GM12878 (cell line): ENCODE measurements at regions not wholly inside any gene's neighbourhood (a gene's known extent, or its start where the extent isn't known, plus 50 kb on each side); places are given as distances from the start of the nearest gene placed in this dataset.

Experiments
- ATAC-seq: fragments of 200-7000 bp; cut with Tn5 transposase; 3 replicates; pipeline ENCODE4 v1.9.1; 2020; ENCODE audit warnings: mild to moderate bottlenecking, moderate library complexity
- BruUV-seq: library from RNA; stranded (reverse); fragments of 400-500 nt; replicated peaks from 2 replicates; lab custom pipeline; 2021; lab: Mats Ljungman, UMichigan
- CTCF ChIA-PET: fragments of 300-600 bp; sonication (Branson Sonifier 250); formaldehyde crosslinking; extraction: SDS; loops from one replicate; lab custom pipeline; 2021; ENCODE audit warnings: inconsistent platforms; lab: Yijun Ruan, JAX
- POLR2A ChIA-PET: fragments of 350-600 bp; formaldehyde crosslinking; extraction: SDS; loops from one replicate; lab custom pipeline; 2021; ENCODE audit warnings: inconsistent platforms; lab: Charles Lee
- RAD21 ChIA-PET: fragments of 300-600 bp; sonication (Branson Sonifier 250); formaldehyde crosslinking; loops from one replicate; lab custom pipeline; 2023; ENCODE audit warnings: antibody characterized with exemption; ENCODE audit not compliant: unreplicated experiment; lab: Charles Lee
- SMC1A ChIA-PET: fragments of 300-600 bp; sonication (Branson Sonifier 250); formaldehyde crosslinking; loops from one replicate; lab custom pipeline; 2023; ENCODE audit not compliant: unreplicated experiment, uncharacterized antibody; lab: Charles Lee
- DNase-seq: peaks from one replicate; pipeline ENCODE4 v3.0.0-alpha.2; 2011; ENCODE audit warnings: low read depth, low spot score
- FAIRE-seq: peaks from 3 replicates; lab custom pipeline; 2011; peaks lifted over from hg19 to GRCh38; lab: Jason Lieb, UNC
- H2AFZ ChIP-seq: 2 replicates; pipeline ENCODE4 v1.6.0; 2011; ENCODE audit warnings: low read depth, low read length, control low read depth; ENCODE audit not compliant: control insufficient read depth
- H3K27ac ChIP-seq: 2 replicates; pipeline ENCODE4 v1.5.1; 2011; ENCODE audit warnings: control low read depth; ENCODE audit not compliant: control insufficient read depth, insufficient read depth
- H3K27me3 ChIP-seq, 2 experiments: replicated peaks in 1 of 2; 2 replicates each; pipeline versions ENCODE4 v1.6.0 to v1.6.1; 2011; ENCODE audit warnings: low read length in 1 of 2; ENCODE audit not compliant: control insufficient read depth in 2 of 2, insufficient read depth in 2 of 2
- H3K36me3 ChIP-seq, 2 experiments: 2 replicates each; pipeline ENCODE4 v1.5.1; 2011; ENCODE audit warnings: low read length in 1 of 2; ENCODE audit not compliant: control insufficient read depth in 2 of 2, insufficient read depth in 2 of 2
- H3K4me1 ChIP-seq: 2 replicates; pipeline ENCODE4 v1.6.1; 2011; ENCODE audit warnings: mild to moderate bottlenecking, low read length, moderate library complexity, mixed read lengths; ENCODE audit not compliant: control insufficient read depth, insufficient read depth
- H3K4me2 ChIP-seq: 2 replicates; pipeline ENCODE4 v1.6.0; 2011; ENCODE audit warnings: control low read depth; ENCODE audit not compliant: control insufficient read depth, insufficient read depth
- H3K4me3 ChIP-seq: fragments of 200-600 bp; sonication (generic); 2 replicates; pipeline ENCODE4 v1.5.1; 2016
- H3K79me2 ChIP-seq: 2 replicates; pipeline ENCODE4 v1.6.0; 2011; ENCODE audit warnings: low read length; ENCODE audit not compliant: control insufficient read depth, insufficient read depth
- H3K9ac ChIP-seq: 2 replicates; pipeline ENCODE4 v1.8.0; 2011; ENCODE audit warnings: low read length, control low read depth, mixed read lengths; ENCODE audit not compliant: control insufficient read depth, insufficient read depth
- H3K9me3 ChIP-seq: replicated peaks from 3 replicates; pipeline ENCODE4 v1.5.1; 2011; ENCODE audit warnings: mild to moderate bottlenecking, low read length; ENCODE audit not compliant: control insufficient read depth, insufficient read depth
- H4K20me1 ChIP-seq: 2 replicates; pipeline ENCODE4 v1.6.0; 2011; ENCODE audit not compliant: control insufficient read depth, insufficient read depth
- BHLHE40 ChIP-seq, 2 experiments: fragments of 450-650 bp in 1 of 2; IDR thresholded peaks; 2 replicates each; pipeline ENCODE4 v1.6.1; 2011 to 2017; ENCODE audit warnings: low read depth in 2 of 2, borderline replicate concordance in 1 of 2, improper control_type of control experiment in 1 of 2, low read length in 1 of 2, mild to moderate bottlenecking in 1 of 2
- CBX3 ChIP-seq: fragments of 200-600 bp; sonication (generic); IDR thresholded peaks from 2 replicates; pipeline ENCODE4 v1.6.1; 2016; ENCODE audit warnings: low read depth, borderline replicate concordance
- CHD1 ChIP-seq: IDR thresholded peaks from 2 replicates; pipeline ENCODE4 v1.6.1; 2012; ENCODE audit warnings: low read depth, low read length, improper control_type of control experiment
- CHD4 ChIP-seq: fragments of 200-600 bp; sonication (generic); IDR thresholded peaks from 2 replicates; pipeline ENCODE4 v1.6.1; 2016; ENCODE audit warnings: mild to moderate bottlenecking
- EP300 ChIP-seq, 2 experiments: fragments of 150-350 bp in 1 of 2; IDR thresholded peaks; 2 replicates each; pipeline ENCODE4 v1.6.1; 2011 to 2012; ENCODE audit warnings: low read depth in 2 of 2, low read length in 2 of 2, borderline replicate concordance in 1 of 2, improper control_type of control experiment in 1 of 2, inconsistent platforms in 1 of 2; ENCODE audit not compliant: control insufficient read depth in 1 of 2
- GATAD2B ChIP-seq: fragments of 450-650 bp; conservative IDR thresholded peaks from 2 replicates; pipeline ENCODE4 v1.6.1; 2017; ENCODE audit warnings: low read depth, mild to moderate bottlenecking, moderate library complexity
- JUNB ChIP-seq: IDR thresholded peaks from 2 replicates; pipeline ENCODE4 v1.6.1; 2016; ENCODE audit warnings: antibody characterized with exemption, mild to moderate bottlenecking
- MTA2 ChIP-seq: fragments of 450-650 bp; IDR thresholded peaks from 2 replicates; pipeline ENCODE4 v1.6.1; 2016; ENCODE audit warnings: low read depth, mild to moderate bottlenecking, moderate library complexity
- MYB ChIP-seq: fragments of 150-350 bp; IDR thresholded peaks from 2 replicates; pipeline ENCODE4 v1.6.1; 2014; ENCODE audit warnings: mild to moderate bottlenecking, low read depth, low read length, borderline replicate concordance
- SUZ12 ChIP-seq: fragments of 200-600 bp; sonication (generic); IDR thresholded peaks from one replicate; pipeline ENCODE4 v1.6.1; 2018; ENCODE audit warnings: antibody characterized with exemption, mild to moderate bottlenecking; ENCODE audit not compliant: unreplicated experiment
- TCF12 ChIP-seq: IDR thresholded peaks from 2 replicates; pipeline ENCODE4 v1.6.1; 2011; ENCODE audit warnings: low read depth, mild to moderate bottlenecking, low read length
- WGBS: methylation state at CpG from one replicate; pipeline ENCODE4 v1.1.6; 2016; ENCODE audit warnings: low lambda C conversion rate; ENCODE audit not compliant: insufficient replicate concordance, insufficient coverage; ENCODE audit errors: missing lambda C conversion rate; 5-methylcytosine and 5-hydroxymethylcytosine counted together
- in situ Hi-C: fragments of 300-500 bp; cut with MboI; formaldehyde crosslinking; loops from 9 replicates; pipeline ENCODE4 v1.14.3; 2018; ENCODE audit warnings: mixed read lengths
- intact Hi-C: fragments of 100-400 bp; cut with micrococcal nuclease; formaldehyde crosslinking; loops from one replicate; pipeline ENCODE4 v1.14.2; 2022; ENCODE audit not compliant: unreplicated experiment

- in situ Hi-C loops = no loop called here
- TF ChIP-seq SUZ12 (no peak), GATAD2B (no peak), CBX3 (no peak), MTA2 (no peak), CHD1 (no peak), BHLHE40 (IDR thresholded peaks at IDR 0.05; ENCODE audit: borderline replicate concordance in 1 of 2, low read depth in 2 of 2, low read length in 1 of 2) (no peak), EP300 (IDR thresholded peaks at IDR 0.05; ENCODE audit: borderline replicate concordance in 1 of 2, control insufficient read depth in 1 of 2, low read depth in 2 of 2, low read length in 2 of 2) (no peak), MYB (no peak), JUNB (no peak), TCF12 (no peak), CHD4 (no peak)
Observed at GRCh38 chr5:162550236-162550635, 482.7 kb downstream of the GABRG2 start.

More at GRCh38 chr5:162550236-162550635, 482.7 kb downstream of the GABRG2 start:
- FAIRE-seq = no peak
- Histone ChIP-seq H3K9me3 (no peaks in the 10 kb centered on the region), H3K4me1 (no peaks in the 10 kb centered on the region), H3K79me2 (no peaks in the 10 kb centered on the region), H2AFZ (no peak overlapping the region), H4K20me1 (no peaks in the 10 kb centered on the region), H3K4me3 (no peak overlapping the region), H3K36me3 (no peaks in the 10 kb centered on the region), H3K4me2 (no peak overlapping the region), H3K27ac (no peak overlapping the region), H3K9ac (no peak overlapping the region), H3K27me3 (no peaks in the 10 kb centered on the region)
- RAD21 ChIA-PET = no interaction called here
- no peak for ATAC-seq
- POLR2A ChIA-PET = no interaction called here
- WGBS = 31% methylated on average over 13 of the region's 13 CpGs
- CTCF ChIA-PET = no interaction called here
- SMC1A ChIA-PET = no interaction called here
- BruUV-seq = no TSS peak
- intact Hi-C loops = no loop called here
- DNase-seq = no peak
